GM23338 (cell line): ENCODE measurements at regions not wholly inside any gene's neighbourhood (a gene's known extent, or its start where the extent isn't known, plus 50 kb on each side); places are given as distances from the start of the nearest gene placed in this dataset. TPM values are rescaled to one million over a fixed set of nuclear protein-coding genes. Genes with fewer than 3 reads are reported as not detected.

ENCODE experiments used
- microRNA counts: library from miRNA; unstranded; fragments of <30 nt; microRNA quantifications from one replicate; lab custom pipeline; 2017
- microRNA-seq: library from miRNA; unstranded; fragments of <30 nt; microRNA quantifications from one replicate; pipeline ENCODE4, GENCODE V29; 2017
- small RNA-seq: library from RNA; depleted of rRNA; stranded (forward); fragments of <200 nt; gene quantifications from one replicate; pipeline ENCODE3, GENCODE V24; 2014; ENCODE audit warnings: low replicate concordance
- TF ChIP-seq, protein P1 (sequence below): fragments of 250-450 bp; sonication (Bioruptor Pico); IDR thresholded peaks from 2 replicates; pipeline ENCODE4 v1.5.0; 2020; ENCODE audit warnings: mild to moderate bottlenecking, moderate library complexity

DNA sequence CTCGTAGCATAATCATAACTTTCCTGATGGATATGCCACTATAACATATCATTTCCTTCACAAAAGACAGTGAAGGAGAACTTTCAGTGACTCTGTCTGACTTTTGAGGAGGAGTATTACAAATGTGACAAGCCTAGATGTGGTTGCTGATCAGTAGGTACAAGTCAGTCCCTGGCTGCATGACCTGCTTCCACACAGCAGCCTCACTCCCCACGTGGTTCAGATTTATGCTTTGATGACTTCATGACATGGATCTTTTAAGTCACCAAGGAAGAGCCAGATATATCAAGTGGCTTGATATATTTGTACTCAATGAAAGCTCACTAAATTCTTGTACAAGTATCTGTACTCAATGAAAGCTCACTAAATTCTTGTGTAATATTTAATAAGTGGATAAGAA lies 50.9 kb upstream of the MKLN1 start (continued):
- TF ChIP-seq, protein P1, sequence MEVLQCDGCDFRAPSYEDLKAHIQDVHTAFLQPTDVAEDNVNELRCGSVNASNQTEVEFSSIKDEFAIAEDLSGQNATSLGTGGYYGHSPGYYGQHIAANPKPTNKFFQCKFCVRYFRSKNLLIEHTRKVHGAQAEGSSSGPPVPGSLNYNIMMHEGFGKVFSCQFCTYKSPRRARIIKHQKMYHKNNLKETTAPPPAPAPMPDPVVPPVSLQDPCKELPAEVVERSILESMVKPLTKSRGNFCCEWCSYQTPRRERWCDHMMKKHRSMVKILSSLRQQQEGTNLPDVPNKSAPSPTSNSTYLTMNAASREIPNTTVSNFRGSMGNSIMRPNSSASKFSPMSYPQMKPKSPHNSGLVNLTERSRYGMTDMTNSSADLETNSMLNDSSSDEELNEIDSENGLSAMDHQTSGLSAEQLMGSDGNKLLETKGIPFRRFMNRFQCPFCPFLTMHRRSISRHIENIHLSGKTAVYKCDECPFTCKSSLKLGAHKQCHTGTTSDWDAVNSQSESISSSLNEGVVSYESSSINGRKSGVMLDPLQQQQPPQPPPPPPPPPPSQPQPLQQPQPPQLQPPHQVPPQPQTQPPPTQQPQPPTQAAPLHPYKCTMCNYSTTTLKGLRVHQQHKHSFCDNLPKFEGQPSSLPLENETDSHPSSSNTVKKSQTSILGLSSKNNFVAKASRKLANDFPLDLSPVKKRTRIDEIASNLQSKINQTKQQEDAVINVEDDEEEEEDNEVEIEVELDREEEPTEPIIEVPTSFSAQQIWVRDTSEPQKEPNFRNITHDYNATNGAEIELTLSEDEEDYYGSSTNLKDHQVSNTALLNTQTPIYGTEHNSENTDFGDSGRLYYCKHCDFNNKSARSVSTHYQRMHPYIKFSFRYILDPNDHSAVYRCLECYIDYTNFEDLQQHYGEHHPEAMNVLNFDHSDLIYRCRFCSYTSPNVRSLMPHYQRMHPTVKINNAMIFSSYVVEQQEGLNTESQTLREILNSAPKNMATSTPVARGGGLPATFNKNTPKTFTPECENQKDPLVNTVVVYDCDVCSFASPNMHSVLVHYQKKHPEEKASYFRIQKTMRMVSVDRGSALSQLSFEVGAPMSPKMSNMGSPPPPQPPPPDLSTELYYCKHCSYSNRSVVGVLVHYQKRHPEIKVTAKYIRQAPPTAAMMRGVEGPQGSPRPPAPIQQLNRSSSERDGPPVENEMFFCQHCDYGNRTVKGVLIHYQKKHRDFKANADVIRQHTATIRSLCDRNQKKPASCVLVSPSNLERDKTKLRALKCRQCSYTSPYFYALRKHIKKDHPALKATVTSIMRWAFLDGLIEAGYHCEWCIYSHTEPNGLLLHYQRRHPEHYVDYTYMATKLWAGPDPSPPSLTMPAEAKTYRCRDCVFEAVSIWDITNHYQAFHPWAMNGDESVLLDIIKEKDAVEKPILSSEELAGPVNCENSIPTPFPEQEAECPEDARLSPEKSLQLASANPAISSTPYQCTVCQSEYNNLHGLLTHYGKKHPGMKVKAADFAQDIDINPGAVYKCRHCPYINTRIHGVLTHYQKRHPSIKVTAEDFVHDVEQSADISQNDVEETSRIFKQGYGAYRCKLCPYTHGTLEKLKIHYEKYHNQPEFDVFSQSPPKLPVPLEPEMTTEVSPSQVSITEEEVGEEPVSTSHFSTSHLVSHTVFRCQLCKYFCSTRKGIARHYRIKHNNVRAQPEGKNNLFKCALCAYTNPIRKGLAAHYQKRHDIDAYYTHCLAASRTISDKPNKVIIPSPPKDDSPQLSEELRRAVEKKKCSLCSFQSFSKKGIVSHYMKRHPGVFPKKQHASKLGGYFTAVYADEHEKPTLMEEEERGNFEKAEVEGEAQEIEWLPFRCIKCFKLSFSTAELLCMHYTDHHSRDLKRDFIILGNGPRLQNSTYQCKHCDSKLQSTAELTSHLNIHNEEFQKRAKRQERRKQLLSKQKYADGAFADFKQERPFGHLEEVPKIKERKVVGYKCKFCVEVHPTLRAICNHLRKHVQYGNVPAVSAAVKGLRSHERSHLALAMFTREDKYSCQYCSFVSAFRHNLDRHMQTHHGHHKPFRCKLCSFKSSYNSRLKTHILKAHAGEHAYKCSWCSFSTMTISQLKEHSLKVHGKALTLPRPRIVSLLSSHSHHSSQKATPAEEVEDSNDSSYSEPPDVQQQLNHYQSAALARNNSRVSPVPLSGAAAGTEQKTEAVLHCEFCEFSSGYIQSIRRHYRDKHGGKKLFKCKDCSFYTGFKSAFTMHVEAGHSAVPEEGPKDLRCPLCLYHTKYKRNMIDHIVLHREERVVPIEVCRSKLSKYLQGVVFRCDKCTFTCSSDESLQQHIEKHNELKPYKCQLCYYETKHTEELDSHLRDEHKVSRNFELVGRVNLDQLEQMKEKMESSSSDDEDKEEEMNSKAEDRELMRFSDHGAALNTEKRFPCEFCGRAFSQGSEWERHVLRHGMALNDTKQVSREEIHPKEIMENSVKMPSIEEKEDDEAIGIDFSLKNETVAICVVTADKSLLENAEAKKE: no peak

MicroRNAs encoded in the stretch of these regions (microRNA counts, 767-probe panel; counts per million panel counts)
- not detected for microRNA hsa-miR-29a-3p (lab: Ali Mortazavi, UCI)

Small RNAs in the stretch of these regions (microRNA-seq; reads per million reads assigned to microRNA genes)
- gene MIR29A: 247 reads per million, percentile 75 among the genes with 10 or more reads in this experiment

Small RNAs in the stretch of these regions (small RNA-seq; reads per million reads assigned to genes)
- gene AC016831.3: not detected
- gene RNU6-1010P: not detected
